ENCODE measurements at regions not wholly inside any gene's neighbourhood (a gene's known extent, or its start where the extent isn't known, plus 50 kb on each side); places are given as distances from the start of the nearest gene placed in this dataset.

DNA sequence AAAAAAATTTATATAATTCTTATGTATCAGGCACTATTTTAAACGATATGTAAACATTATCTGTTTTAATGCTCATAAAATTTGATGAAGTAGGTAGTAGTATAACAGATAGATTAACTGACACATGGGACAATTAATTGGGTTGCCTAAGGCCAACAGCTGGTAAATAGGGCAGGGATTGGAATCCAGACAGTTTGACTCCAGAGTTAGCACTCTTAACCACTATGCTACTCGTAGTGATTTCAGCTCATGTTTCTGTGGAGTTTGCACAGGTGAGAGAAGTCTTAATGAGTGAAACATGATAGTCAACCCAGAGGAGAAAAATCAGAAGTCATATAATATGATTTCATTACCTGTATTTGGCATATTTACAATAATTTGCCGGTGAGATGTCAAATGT, 126.0 kb upstream of the WDFY3 start:
- TF ChIP-seq, protein P1, sequence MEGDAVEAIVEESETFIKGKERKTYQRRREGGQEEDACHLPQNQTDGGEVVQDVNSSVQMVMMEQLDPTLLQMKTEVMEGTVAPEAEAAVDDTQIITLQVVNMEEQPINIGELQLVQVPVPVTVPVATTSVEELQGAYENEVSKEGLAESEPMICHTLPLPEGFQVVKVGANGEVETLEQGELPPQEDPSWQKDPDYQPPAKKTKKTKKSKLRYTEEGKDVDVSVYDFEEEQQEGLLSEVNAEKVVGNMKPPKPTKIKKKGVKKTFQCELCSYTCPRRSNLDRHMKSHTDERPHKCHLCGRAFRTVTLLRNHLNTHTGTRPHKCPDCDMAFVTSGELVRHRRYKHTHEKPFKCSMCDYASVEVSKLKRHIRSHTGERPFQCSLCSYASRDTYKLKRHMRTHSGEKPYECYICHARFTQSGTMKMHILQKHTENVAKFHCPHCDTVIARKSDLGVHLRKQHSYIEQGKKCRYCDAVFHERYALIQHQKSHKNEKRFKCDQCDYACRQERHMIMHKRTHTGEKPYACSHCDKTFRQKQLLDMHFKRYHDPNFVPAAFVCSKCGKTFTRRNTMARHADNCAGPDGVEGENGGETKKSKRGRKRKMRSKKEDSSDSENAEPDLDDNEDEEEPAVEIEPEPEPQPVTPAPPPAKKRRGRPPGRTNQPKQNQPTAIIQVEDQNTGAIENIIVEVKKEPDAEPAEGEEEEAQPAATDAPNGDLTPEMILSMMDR (IDR thresholded peaks at IDR 0.05), result no peak
- TF ChIP-seq POLR2A (IDR thresholded peaks at IDR 0.05), result no peak

Data from right lobe of liver (tissue), 4 donors.